ENCODE measurements at regions not wholly inside any gene's neighbourhood (a gene's known extent, or its start where the extent isn't known, plus 50 kb on each side); places are given as distances from the start of the nearest gene placed in this dataset.

DNA sequence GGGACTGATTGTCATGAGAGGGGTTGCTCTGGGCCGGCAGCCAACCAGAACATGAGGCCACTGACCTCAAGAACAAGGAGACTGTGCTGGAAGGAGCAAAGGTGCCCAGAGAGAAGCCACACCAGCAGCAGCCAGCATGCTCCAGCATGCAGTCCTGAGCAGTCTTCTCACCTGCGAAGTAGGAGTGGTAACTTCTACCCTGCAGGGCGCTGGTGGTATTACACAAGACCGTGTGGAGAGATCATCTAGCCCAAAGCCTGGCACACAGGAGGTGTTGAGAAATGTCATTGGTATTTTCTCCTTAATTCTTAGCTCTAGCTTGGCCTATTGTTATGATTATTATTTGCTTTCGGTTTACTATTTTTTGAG is 132.7 kb downstream of the TSN start:
- no peak for TF ChIP-seq JUN (IDR thresholded peaks at IDR 0.05; ENCODE audit: low read depth, low read length)
- TF ChIP-seq SIN3A (conservative IDR thresholded peaks at IDR 0.05 in 1 of 2, IDR thresholded peaks at IDR 0.05 in 1 of 2; ENCODE audit: low read depth in 1 of 2, low read length in 2 of 2), result no peak
- no peak for TF ChIP-seq SP2 (IDR thresholded peaks at IDR 0.05; ENCODE audit: low read length)
- no peak for TF ChIP-seq MAFK (IDR thresholded peaks at IDR 0.05; ENCODE audit: low read depth, low read length)
- peak; percentile 50 to 78 (median 70) for TF ChIP-seq CTCF (IDR thresholded peaks at IDR 0.05; ENCODE audit: control extremely low read depth in 1 of 3, insufficient read depth in 1 of 3, low read depth in 1 of 3, low read length in 3 of 3)
- TF ChIP-seq, protein P1, sequence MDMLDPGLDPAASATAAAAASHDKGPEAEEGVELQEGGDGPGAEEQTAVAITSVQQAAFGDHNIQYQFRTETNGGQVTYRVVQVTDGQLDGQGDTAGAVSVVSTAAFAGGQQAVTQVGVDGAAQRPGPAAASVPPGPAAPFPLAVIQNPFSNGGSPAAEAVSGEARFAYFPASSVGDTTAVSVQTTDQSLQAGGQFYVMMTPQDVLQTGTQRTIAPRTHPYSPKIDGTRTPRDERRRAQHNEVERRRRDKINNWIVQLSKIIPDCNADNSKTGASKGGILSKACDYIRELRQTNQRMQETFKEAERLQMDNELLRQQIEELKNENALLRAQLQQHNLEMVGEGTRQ (IDR thresholded peaks at IDR 0.05; ENCODE audit: low read length), result no peak
